GM12878 (cell line): ENCODE measurements at regions not wholly inside any gene's neighbourhood (a gene's known extent, or its start where the extent isn't known, plus 50 kb on each side); places are given as distances from the start of the nearest gene placed in this dataset.

Experiments used
- ATAC-seq: fragments of 200-7000 bp; cut with Tn5 transposase; 3 replicates; pipeline ENCODE4 v1.9.1; 2020; ENCODE audit warnings: mild to moderate bottlenecking, moderate library complexity
- BruUV-seq: library from RNA; stranded (reverse); fragments of 400-500 nt; replicated peaks from 2 replicates; lab custom pipeline; 2021; lab: Mats Ljungman, UMichigan
- CTCF ChIA-PET: fragments of 300-600 bp; sonication (Branson Sonifier 250); formaldehyde crosslinking; extraction: SDS; loops from one replicate; lab custom pipeline; 2021; ENCODE audit warnings: inconsistent platforms; lab: Yijun Ruan, JAX
- POLR2A ChIA-PET: fragments of 350-600 bp; formaldehyde crosslinking; extraction: SDS; loops from one replicate; lab custom pipeline; 2021; ENCODE audit warnings: inconsistent platforms; lab: Charles Lee
- RAD21 ChIA-PET: fragments of 300-600 bp; sonication (Branson Sonifier 250); formaldehyde crosslinking; loops from one replicate; lab custom pipeline; 2023; ENCODE audit warnings: antibody characterized with exemption; ENCODE audit not compliant: unreplicated experiment; lab: Charles Lee
- SMC1A ChIA-PET: fragments of 300-600 bp; sonication (Branson Sonifier 250); formaldehyde crosslinking; loops from one replicate; lab custom pipeline; 2023; ENCODE audit not compliant: unreplicated experiment, uncharacterized antibody; lab: Charles Lee
- DNase-seq: peaks from one replicate; pipeline ENCODE4 v3.0.0-alpha.2; 2011; ENCODE audit warnings: low read depth, low spot score
- FAIRE-seq: peaks from 3 replicates; lab custom pipeline; 2011; peaks lifted over from hg19 to GRCh38; lab: Jason Lieb, UNC
- H2AFZ ChIP-seq: 2 replicates; pipeline ENCODE4 v1.6.0; 2011; ENCODE audit warnings: low read depth, low read length, control low read depth; ENCODE audit not compliant: control insufficient read depth
- H3K27ac ChIP-seq: 2 replicates; pipeline ENCODE4 v1.5.1; 2011; ENCODE audit warnings: control low read depth; ENCODE audit not compliant: control insufficient read depth, insufficient read depth
- H3K27me3 ChIP-seq, 2 experiments: replicated peaks in 1 of 2; 2 replicates each; pipeline versions ENCODE4 v1.6.0 to v1.6.1; 2011; ENCODE audit warnings: low read length in 1 of 2; ENCODE audit not compliant: control insufficient read depth in 2 of 2, insufficient read depth in 2 of 2
- H3K36me3 ChIP-seq, 2 experiments: 2 replicates each; pipeline ENCODE4 v1.5.1; 2011; ENCODE audit warnings: low read length in 1 of 2; ENCODE audit not compliant: control insufficient read depth in 2 of 2, insufficient read depth in 2 of 2
- H3K4me1 ChIP-seq: 2 replicates; pipeline ENCODE4 v1.6.1; 2011; ENCODE audit warnings: mild to moderate bottlenecking, low read length, moderate library complexity, mixed read lengths; ENCODE audit not compliant: control insufficient read depth, insufficient read depth
- H3K4me2 ChIP-seq: 2 replicates; pipeline ENCODE4 v1.6.0; 2011; ENCODE audit warnings: control low read depth; ENCODE audit not compliant: control insufficient read depth, insufficient read depth
- H3K4me3 ChIP-seq: fragments of 200-600 bp; sonication (generic); 2 replicates; pipeline ENCODE4 v1.5.1; 2016
- H3K79me2 ChIP-seq: 2 replicates; pipeline ENCODE4 v1.6.0; 2011; ENCODE audit warnings: low read length; ENCODE audit not compliant: control insufficient read depth, insufficient read depth
- H3K9ac ChIP-seq: 2 replicates; pipeline ENCODE4 v1.8.0; 2011; ENCODE audit warnings: low read length, control low read depth, mixed read lengths; ENCODE audit not compliant: control insufficient read depth, insufficient read depth
- H3K9me3 ChIP-seq: replicated peaks from 3 replicates; pipeline ENCODE4 v1.5.1; 2011; ENCODE audit warnings: mild to moderate bottlenecking, low read length; ENCODE audit not compliant: control insufficient read depth, insufficient read depth
- H4K20me1 ChIP-seq: 2 replicates; pipeline ENCODE4 v1.6.0; 2011; ENCODE audit not compliant: control insufficient read depth, insufficient read depth
- BRCA1 ChIP-seq: IDR thresholded peaks from 2 replicates; pipeline ENCODE4 v1.6.1; 2011; ENCODE audit warnings: low read depth, low read length, improper control_type of control experiment
- CBX3 ChIP-seq: fragments of 200-600 bp; sonication (generic); IDR thresholded peaks from 2 replicates; pipeline ENCODE4 v1.6.1; 2016; ENCODE audit warnings: low read depth, borderline replicate concordance
- DPF2 ChIP-seq: fragments of 450-650 bp; IDR thresholded peaks from 2 replicates; pipeline ENCODE4 v1.6.1; 2017; ENCODE audit warnings: mild to moderate bottlenecking
- E2F8 ChIP-seq: fragments of 450-650 bp; IDR thresholded peaks from 2 replicates; pipeline ENCODE4 v1.6.1; 2018; ENCODE audit warnings: mild to moderate bottlenecking, low read depth, moderate library complexity; ENCODE audit not compliant: partially characterized antibody
- IRF3 ChIP-seq: fragments of 450-650 bp; IDR thresholded peaks from 2 replicates; pipeline ENCODE4 v1.6.1; 2014; ENCODE audit warnings: mild to moderate bottlenecking
- IRF4 ChIP-seq: IDR thresholded peaks from 2 replicates; pipeline ENCODE4 v1.6.1; 2011; ENCODE audit warnings: low read depth, low read length
- LARP7 ChIP-seq: fragments of 450-650 bp; IDR thresholded peaks from 2 replicates; pipeline ENCODE4 v1.6.1; 2017; ENCODE audit warnings: mild to moderate bottlenecking
- POLR2A ChIP-seq: IDR thresholded peaks from 2 replicates; pipeline ENCODE4 v1.6.1; 2011; ENCODE audit warnings: low read depth, mild to moderate bottlenecking, low read length
- POLR2AphosphoS5 ChIP-seq: IDR thresholded peaks from 2 replicates; pipeline ENCODE4 v1.6.1; 2011; ENCODE audit warnings: mild to moderate bottlenecking, low read length, inconsistent platforms
- RELA ChIP-seq: fragments of 450-650 bp; IDR thresholded peaks from 2 replicates; pipeline ENCODE4 v1.8.0; 2014; ENCODE audit warnings: borderline replicate concordance; ENCODE audit not compliant: partially characterized antibody
- REST ChIP-seq: IDR thresholded peaks from 2 replicates; pipeline ENCODE4 v1.6.1; 2012; ENCODE audit warnings: mild to moderate bottlenecking, low read depth, low read length
- RUNX3 ChIP-seq: IDR thresholded peaks from 2 replicates; pipeline ENCODE4 v1.6.1; 2012; ENCODE audit warnings: low read length, inconsistent platforms
- TARDBP ChIP-seq: IDR thresholded peaks from 2 replicates; pipeline ENCODE4 v1.6.1; 2016; ENCODE audit warnings: borderline replicate concordance
- USF2 ChIP-seq: IDR thresholded peaks from 2 replicates; pipeline ENCODE4 v1.6.1; 2011; ENCODE audit warnings: low read depth, low read length, improper control_type of control experiment, borderline replicate concordance
- WGBS: methylation state at CpG from one replicate; pipeline ENCODE4 v1.1.6; 2016; ENCODE audit warnings: low lambda C conversion rate; ENCODE audit not compliant: insufficient replicate concordance, insufficient coverage; ENCODE audit errors: missing lambda C conversion rate; 5-methylcytosine and 5-hydroxymethylcytosine counted together
- in situ Hi-C: fragments of 300-500 bp; cut with MboI; formaldehyde crosslinking; loops from 9 replicates; pipeline ENCODE4 v1.14.3; 2018; ENCODE audit warnings: mixed read lengths
- intact Hi-C: fragments of 100-400 bp; cut with micrococcal nuclease; formaldehyde crosslinking; loops from one replicate; pipeline ENCODE4 v1.14.2; 2022; ENCODE audit not compliant: unreplicated experiment

GRCh38 chr7:92953657-92954056 lies 117.3 kb upstream of the CDK6 start:
- Histone ChIP-seq H3K4me3 (no peak overlapping the region), H3K36me3 (no peaks in the 10 kb centered on the region), H4K20me1 (no peaks in the 10 kb centered on the region), H3K4me2 (no peak overlapping the region), H3K9ac (no peak overlapping the region), H2AFZ (no peak overlapping the region), H3K27me3 (no peaks in the 10 kb centered on the region), H3K4me1 (no peaks in the 10 kb centered on the region), H3K9me3 (peaks cover 2% of the 10 kb centered on the region), H3K27ac (no peak overlapping the region), H3K79me2 (no peaks in the 10 kb centered on the region)
- ATAC-seq (no peak), FAIRE-seq (no peak), DNase-seq (no peak)
- intact Hi-C loops (no loop called here), in situ Hi-C loops (no loop called here)
- ChIA-PET CTCF (interaction anchor here (1.0 kb wide), 1 partner anchor 53 kb away, joined by 3 read pairs; no protein-coding TSS in a partner anchor), RAD21 (no interaction called here), POLR2A (interaction anchor here (0.8 to 1.4 kb wide), 2 partner anchors 8 to 116 kb away, joined by 3 read pairs; no protein-coding TSS in a partner anchor), SMC1A (interaction anchor here (0.6 to 2.2 kb wide), 5 partner anchors 10 to 359 kb away, joined by 3 to 8 read pairs (median 4); no protein-coding TSS in a partner anchor)
- WGBS: 75% methylated on average over 2 of the region's 2 CpGs
- no TSS peak for BruUV-seq
- no peak for TF ChIP-seq REST
- no peak for TF ChIP-seq TARDBP
- no peak for TF ChIP-seq CBX3
- TF ChIP-seq E2F8: no peak
- TF ChIP-seq DPF2: no peak
- TF ChIP-seq IRF4: no peak
- TF ChIP-seq RELA: no peak
- TF ChIP-seq LARP7: no peak
- no peak for TF ChIP-seq POLR2A
- TF ChIP-seq RUNX3: no peak
- TF ChIP-seq POLR2AphosphoS5: no peak
- TF ChIP-seq USF2: no peak
- TF ChIP-seq BRCA1: no peak
- no peak for TF ChIP-seq IRF3
